ENCODE measurements at regions not wholly inside any gene's neighbourhood (a gene's known extent, or its start where the extent isn't known, plus 50 kb on each side); places are given as distances from the start of the nearest gene placed in this dataset.

DNA sequence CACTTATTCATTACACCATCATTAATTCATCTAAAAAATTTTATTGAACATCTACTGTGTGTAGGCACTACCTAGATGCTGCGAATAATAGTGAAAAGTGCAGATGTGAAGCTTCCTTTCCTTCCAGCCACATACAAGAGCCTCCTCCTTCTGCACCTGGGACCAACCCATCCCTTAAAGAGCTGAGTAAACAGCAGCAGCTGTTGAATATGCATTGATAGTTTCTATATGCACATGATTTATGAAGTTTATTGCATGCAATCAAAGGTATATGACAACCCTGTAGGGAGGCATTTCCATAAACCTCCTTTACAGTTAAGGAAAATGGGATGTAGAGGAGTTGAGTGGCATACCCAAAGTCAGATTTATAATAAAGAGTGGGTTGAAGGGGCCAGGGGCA, 110.3 kb upstream of the IPO5 start (continued):
- TF ChIP-seq, protein P1, sequence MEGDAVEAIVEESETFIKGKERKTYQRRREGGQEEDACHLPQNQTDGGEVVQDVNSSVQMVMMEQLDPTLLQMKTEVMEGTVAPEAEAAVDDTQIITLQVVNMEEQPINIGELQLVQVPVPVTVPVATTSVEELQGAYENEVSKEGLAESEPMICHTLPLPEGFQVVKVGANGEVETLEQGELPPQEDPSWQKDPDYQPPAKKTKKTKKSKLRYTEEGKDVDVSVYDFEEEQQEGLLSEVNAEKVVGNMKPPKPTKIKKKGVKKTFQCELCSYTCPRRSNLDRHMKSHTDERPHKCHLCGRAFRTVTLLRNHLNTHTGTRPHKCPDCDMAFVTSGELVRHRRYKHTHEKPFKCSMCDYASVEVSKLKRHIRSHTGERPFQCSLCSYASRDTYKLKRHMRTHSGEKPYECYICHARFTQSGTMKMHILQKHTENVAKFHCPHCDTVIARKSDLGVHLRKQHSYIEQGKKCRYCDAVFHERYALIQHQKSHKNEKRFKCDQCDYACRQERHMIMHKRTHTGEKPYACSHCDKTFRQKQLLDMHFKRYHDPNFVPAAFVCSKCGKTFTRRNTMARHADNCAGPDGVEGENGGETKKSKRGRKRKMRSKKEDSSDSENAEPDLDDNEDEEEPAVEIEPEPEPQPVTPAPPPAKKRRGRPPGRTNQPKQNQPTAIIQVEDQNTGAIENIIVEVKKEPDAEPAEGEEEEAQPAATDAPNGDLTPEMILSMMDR (conservative IDR thresholded peaks at IDR 0.05; ENCODE audit: low read depth in 2 of 2) = no peak

DNA sequence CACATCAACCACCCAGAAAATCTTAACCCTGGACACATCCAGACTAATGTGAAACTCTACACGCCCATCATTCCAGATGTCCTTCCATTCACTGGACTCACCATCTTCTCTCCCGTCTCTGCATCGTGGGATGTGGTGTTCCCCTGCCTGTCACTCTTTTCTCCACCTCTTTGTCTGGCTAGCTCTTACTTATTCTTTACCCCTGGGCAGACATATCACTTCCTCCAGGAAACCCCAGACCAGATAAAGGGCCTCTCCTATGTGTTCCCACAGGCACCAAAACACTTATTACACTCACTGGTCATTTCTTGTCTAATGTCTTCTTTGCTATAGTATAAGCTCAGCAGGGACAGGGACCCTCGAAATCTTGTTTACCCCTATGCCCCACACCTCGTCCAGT, 109.3 kb upstream of the IPO5 start:
- Mint-ChIP-seq H3K27ac (no peak overlapping the region), H3K9me3 (no peaks in the 10 kb centered on the region; the same call in 1 of the 3 replicates), H3K4me1 (peaks cover 2% of the 10 kb centered on the region), H3K27me3 (ENCODE audit: insufficient read depth, low read depth, poor library complexity) (peaks cover 3% of the 10 kb centered on the region), H3K36me3 (ENCODE audit: low read depth) (no peaks in the 10 kb centered on the region), H3K4me3 (no peak overlapping the region)
- Histone ChIP-seq H4K20me1 (replicated peaks; ENCODE audit: insufficient read depth) (no peaks in the 10 kb centered on the region), H3K9me2 (ENCODE audit: insufficient read depth) (no peaks in the 10 kb centered on the region), H2AFZ (no peak overlapping the region), H3K79me2 (replicated peaks; ENCODE audit: insufficient read depth) (no peaks in the 10 kb centered on the region), H3K4me2 (no peak overlapping the region), H3K27me3 (ENCODE audit: insufficient read depth) (no peaks in the 10 kb centered on the region), H3K4me3 (no peak overlapping the region), H3K4me1 (ENCODE audit: insufficient read depth) (no peaks in the 10 kb centered on the region), H3K27ac (ENCODE audit: low read depth) (no peak overlapping the region), H3K36me3 (ENCODE audit: insufficient read depth) (no peaks in the 10 kb centered on the region), H3F3A (replicated peaks; ENCODE audit: low read depth) (no peaks in the 10 kb centered on the region)
- ATAC-seq (no peak), DNase-seq (ENCODE audit: low spot score) (no peak)
- TF ChIP-seq CREB1 (CRISPR knock-in tag; IDR thresholded peaks at IDR 0.05; ENCODE audit: low read depth) = no peak
- TF ChIP-seq, protein P1 (conservative IDR thresholded peaks at IDR 0.05; ENCODE audit: low read depth in 2 of 2) = no peak
- no peak for TF ChIP-seq EZH2phosphoT487 (IDR thresholded peaks at IDR 0.05; ENCODE audit: unreplicated experiment)
- TF ChIP-seq EZH2 (IDR thresholded peaks at IDR 0.05; ENCODE audit: low read depth, unreplicated experiment) = no peak
- TF ChIP-seq JUNB (IDR thresholded peaks at IDR 0.05; ENCODE audit: unreplicated experiment) = no peak
- TF ChIP-seq, protein P2, sequence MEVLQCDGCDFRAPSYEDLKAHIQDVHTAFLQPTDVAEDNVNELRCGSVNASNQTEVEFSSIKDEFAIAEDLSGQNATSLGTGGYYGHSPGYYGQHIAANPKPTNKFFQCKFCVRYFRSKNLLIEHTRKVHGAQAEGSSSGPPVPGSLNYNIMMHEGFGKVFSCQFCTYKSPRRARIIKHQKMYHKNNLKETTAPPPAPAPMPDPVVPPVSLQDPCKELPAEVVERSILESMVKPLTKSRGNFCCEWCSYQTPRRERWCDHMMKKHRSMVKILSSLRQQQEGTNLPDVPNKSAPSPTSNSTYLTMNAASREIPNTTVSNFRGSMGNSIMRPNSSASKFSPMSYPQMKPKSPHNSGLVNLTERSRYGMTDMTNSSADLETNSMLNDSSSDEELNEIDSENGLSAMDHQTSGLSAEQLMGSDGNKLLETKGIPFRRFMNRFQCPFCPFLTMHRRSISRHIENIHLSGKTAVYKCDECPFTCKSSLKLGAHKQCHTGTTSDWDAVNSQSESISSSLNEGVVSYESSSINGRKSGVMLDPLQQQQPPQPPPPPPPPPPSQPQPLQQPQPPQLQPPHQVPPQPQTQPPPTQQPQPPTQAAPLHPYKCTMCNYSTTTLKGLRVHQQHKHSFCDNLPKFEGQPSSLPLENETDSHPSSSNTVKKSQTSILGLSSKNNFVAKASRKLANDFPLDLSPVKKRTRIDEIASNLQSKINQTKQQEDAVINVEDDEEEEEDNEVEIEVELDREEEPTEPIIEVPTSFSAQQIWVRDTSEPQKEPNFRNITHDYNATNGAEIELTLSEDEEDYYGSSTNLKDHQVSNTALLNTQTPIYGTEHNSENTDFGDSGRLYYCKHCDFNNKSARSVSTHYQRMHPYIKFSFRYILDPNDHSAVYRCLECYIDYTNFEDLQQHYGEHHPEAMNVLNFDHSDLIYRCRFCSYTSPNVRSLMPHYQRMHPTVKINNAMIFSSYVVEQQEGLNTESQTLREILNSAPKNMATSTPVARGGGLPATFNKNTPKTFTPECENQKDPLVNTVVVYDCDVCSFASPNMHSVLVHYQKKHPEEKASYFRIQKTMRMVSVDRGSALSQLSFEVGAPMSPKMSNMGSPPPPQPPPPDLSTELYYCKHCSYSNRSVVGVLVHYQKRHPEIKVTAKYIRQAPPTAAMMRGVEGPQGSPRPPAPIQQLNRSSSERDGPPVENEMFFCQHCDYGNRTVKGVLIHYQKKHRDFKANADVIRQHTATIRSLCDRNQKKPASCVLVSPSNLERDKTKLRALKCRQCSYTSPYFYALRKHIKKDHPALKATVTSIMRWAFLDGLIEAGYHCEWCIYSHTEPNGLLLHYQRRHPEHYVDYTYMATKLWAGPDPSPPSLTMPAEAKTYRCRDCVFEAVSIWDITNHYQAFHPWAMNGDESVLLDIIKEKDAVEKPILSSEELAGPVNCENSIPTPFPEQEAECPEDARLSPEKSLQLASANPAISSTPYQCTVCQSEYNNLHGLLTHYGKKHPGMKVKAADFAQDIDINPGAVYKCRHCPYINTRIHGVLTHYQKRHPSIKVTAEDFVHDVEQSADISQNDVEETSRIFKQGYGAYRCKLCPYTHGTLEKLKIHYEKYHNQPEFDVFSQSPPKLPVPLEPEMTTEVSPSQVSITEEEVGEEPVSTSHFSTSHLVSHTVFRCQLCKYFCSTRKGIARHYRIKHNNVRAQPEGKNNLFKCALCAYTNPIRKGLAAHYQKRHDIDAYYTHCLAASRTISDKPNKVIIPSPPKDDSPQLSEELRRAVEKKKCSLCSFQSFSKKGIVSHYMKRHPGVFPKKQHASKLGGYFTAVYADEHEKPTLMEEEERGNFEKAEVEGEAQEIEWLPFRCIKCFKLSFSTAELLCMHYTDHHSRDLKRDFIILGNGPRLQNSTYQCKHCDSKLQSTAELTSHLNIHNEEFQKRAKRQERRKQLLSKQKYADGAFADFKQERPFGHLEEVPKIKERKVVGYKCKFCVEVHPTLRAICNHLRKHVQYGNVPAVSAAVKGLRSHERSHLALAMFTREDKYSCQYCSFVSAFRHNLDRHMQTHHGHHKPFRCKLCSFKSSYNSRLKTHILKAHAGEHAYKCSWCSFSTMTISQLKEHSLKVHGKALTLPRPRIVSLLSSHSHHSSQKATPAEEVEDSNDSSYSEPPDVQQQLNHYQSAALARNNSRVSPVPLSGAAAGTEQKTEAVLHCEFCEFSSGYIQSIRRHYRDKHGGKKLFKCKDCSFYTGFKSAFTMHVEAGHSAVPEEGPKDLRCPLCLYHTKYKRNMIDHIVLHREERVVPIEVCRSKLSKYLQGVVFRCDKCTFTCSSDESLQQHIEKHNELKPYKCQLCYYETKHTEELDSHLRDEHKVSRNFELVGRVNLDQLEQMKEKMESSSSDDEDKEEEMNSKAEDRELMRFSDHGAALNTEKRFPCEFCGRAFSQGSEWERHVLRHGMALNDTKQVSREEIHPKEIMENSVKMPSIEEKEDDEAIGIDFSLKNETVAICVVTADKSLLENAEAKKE (CRISPR knock-in tag; IDR thresholded peaks at IDR 0.05) = no peak
- no peak for TF ChIP-seq ZNF114 (CRISPR knock-in tag; IDR thresholded peaks at IDR 0.05)
- no peak for TF ChIP-seq POLR2AphosphoS5 (IDR thresholded peaks at IDR 0.05; ENCODE audit: low read depth)
- TF ChIP-seq ZNF331 (CRISPR knock-in tag; IDR thresholded peaks at IDR 0.05; ENCODE audit: low read depth) = no peak
- no peak for TF ChIP-seq NANOG (IDR thresholded peaks at IDR 0.05; ENCODE audit: borderline replicate concordance)
- TF ChIP-seq STAT1 (IDR thresholded peaks at IDR 0.05; ENCODE audit: unreplicated experiment) = no peak
- TF ChIP-seq, protein P3, sequence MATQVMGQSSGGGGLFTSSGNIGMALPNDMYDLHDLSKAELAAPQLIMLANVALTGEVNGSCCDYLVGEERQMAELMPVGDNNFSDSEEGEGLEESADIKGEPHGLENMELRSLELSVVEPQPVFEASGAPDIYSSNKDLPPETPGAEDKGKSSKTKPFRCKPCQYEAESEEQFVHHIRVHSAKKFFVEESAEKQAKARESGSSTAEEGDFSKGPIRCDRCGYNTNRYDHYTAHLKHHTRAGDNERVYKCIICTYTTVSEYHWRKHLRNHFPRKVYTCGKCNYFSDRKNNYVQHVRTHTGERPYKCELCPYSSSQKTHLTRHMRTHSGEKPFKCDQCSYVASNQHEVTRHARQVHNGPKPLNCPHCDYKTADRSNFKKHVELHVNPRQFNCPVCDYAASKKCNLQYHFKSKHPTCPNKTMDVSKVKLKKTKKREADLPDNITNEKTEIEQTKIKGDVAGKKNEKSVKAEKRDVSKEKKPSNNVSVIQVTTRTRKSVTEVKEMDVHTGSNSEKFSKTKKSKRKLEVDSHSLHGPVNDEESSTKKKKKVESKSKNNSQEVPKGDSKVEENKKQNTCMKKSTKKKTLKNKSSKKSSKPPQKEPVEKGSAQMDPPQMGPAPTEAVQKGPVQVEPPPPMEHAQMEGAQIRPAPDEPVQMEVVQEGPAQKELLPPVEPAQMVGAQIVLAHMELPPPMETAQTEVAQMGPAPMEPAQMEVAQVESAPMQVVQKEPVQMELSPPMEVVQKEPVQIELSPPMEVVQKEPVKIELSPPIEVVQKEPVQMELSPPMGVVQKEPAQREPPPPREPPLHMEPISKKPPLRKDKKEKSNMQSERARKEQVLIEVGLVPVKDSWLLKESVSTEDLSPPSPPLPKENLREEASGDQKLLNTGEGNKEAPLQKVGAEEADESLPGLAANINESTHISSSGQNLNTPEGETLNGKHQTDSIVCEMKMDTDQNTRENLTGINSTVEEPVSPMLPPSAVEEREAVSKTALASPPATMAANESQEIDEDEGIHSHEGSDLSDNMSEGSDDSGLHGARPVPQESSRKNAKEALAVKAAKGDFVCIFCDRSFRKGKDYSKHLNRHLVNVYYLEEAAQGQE (IDR thresholded peaks at IDR 0.05; ENCODE audit: unreplicated experiment) = no peak
